SK-MEL-5 (cell line): ENCODE measurements at regions not wholly inside any gene's neighbourhood (a gene's known extent, or its start where the extent isn't known, plus 50 kb on each side); places are given as distances from the start of the nearest gene placed in this dataset.
"Not testable (repeated sequence)": the region's sequence is repeated elsewhere in the genome, so short reads cannot be mapped to it uniquely, and the experiment has no call there.

ENCODE experiments used
- DNase-seq: peaks from one replicate; pipeline ENCODE4 v3.0.0-alpha.2; 2016; ENCODE audit warnings: low read depth, low spot score
- in situ Hi-C: cut with HindIII; loops from 2 replicates; pipeline ENCODE4 v1.10.0; 2016; ENCODE audit warnings: low sequenced_read_pairs, high pct_unique_total_duplicates, low pct_unique_long_range_greater_than_20kb

DNA sequence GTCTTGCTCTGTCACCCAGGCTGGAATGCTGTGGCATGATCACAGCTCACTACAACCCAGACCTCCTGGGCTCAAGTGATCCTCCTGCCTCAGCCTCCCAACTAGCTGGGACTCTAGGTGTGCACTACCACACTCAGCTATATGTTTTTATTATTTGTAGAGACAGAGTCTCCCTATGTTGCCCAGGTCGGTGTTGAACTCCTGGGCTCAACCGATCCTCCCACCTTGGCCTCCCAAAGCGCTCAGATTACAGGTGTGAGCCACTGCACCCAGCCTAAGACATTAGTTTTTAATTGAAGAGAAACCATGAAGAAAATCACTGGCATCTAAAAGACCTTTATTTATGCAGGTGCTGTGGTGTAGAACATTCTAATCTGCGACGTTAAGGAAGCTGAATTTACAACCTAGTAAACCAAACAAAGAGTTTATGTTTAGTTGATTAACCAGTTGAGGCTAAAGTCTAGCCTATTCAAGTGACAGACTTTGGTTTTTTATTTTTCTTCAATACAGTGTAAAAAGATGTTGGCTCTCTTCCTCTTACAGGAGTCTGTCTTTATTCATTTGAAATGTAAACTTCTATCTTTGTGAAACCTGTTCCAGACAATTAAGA is 52.5 kb upstream of the NBL1 start:
- DNase-seq, result no peak
- in situ Hi-C loops, result loop anchor here (25.0 kb wide), 1 partner anchor 179 kb away; no protein-coding TSS in a partner anchor

DNA sequence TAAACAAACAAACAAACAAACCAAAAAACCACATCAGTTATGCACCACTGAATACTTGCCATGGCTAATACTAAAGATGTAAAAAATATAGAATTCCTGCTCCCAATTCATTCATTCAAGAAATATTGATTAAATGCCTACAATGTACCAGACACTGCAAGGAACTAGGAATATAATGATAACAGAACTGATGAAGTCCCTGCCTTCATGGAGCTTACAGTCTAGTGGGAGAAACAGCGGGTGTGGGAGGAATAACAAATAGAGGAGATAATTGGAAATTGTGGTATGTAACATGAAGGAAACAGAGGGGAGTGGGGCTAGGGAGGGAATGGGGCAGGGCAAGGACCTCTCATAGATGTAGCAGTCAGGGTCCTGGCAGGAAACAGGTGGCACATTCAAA is 58.6 kb upstream of the NBL1 start:
- no peak for DNase-seq
- in situ Hi-C loops, result loop anchor here (25.0 kb wide), 1 partner anchor 173 kb away; no protein-coding TSS in a partner anchor

DNA sequence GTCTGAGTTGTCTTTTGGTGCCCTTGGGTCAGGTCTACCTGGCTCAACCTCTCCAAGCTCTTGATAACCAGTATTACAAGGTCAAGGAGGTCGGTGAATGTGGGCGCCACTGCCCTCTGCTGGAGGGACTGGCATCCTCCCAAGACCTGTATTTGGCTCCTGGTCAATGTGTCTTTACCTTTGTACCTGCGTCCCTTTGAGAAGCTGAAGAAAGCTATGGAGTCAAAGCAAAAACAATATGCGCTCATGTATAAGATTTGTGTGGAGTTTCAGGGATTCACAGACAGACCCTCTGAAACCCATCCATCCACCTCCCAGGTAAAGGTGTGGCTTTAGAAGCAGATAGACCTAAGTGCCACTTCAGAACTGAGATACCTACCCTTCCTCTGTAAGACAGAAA is 61.8 kb upstream of the NBL1 start:
- in situ Hi-C loops, result loop anchor here (25.0 kb wide), 1 partner anchor 170 kb away; no protein-coding TSS in a partner anchor
- peak; percentile 68 for DNase-seq

DNA sequence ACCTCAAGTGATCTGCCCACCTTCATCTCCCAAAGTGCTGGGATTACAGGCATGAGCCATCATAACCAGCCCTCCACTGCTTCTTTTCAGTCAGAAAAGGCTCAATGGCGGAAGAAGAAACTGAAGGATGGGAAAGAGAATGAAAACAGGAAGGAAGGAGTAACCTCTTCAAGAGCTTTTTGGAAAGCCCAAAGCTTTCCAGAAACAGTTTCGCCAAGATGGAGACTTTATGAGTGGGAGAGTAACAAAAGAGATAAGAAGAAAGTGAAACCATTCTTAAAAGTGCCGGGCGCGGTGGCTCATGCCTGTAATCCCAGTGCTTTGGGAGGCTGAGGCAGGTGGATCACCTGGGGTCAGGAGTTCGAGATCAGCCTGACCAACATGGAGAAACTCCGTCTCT is 62.7 kb upstream of the NBL1 start:
- in situ Hi-C loops, result loop anchor here (25.0 kb wide), 1 partner anchor 169 kb away; no protein-coding TSS in a partner anchor
- DNase-seq, result no peak

DNA sequence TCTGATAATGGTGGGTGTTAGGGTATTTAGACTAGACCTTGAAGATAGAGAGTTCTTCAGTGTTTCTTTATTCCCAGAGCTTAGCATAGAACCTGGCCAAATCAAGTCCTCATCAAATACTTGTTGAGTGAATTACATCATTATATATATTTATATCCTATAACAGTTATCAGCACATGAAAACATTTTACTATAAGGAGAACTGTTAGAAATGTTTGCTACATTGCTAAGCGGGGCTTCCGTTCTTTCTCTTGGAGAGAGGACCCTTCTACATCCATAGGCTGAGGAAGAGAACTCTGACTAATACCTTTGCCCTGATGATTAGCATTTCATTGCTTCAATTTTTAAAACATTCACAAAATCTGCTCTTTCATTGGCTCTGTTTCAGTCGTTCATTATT is 66.5 kb upstream of the NBL1 start:
- in situ Hi-C loops, result loop anchor here (25.0 kb wide), 1 partner anchor 165 kb away; no protein-coding TSS in a partner anchor

DNA sequence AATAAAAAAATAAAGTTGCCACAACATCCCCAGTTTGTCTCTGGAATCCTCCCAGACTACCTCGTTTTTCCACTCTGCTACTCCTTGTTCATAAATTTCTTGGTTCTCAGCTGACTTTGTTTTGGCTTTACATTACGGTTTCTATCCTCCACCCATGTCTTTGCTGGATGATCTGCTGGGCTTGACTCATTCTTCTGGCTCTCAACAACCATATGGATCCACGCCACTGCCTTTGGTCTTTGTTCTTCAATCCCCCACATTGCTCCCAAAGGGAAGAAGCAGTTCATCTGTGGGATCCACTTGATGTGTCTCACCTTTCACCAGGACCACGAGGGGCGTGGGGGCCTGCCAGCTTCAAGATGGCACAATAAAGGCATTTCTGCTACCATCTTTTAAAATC is 67.1 kb upstream of the NBL1 start:
- no peak for DNase-seq
- in situ Hi-C loops, result loop anchor here (25.0 kb wide), 1 partner anchor 165 kb away; no protein-coding TSS in a partner anchor

More for the DNA sequence above, 66.5 kb upstream of the NBL1 start:
- DNase-seq, result no peak

DNA sequence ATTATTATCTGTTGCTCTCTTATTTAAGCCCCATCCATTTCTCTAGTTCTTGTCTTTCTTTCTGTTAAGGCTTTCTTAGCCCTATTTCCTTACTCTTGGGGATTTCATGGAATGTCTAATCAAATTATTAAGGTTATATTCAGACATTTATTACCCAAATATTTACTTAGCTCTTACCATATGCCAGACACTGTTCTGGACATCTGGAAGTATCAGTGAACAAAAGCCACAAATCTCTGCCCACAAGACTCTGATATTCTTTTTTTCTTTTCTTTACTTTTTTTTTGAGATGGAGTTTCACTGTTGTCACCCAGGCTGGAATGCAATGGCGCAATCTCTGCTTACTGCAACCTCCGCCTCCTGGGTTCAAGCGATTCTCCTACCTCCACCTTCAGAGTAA is 74.3 kb upstream of the NBL1 start:
- in situ Hi-C loops, result no loop called here

DNA sequence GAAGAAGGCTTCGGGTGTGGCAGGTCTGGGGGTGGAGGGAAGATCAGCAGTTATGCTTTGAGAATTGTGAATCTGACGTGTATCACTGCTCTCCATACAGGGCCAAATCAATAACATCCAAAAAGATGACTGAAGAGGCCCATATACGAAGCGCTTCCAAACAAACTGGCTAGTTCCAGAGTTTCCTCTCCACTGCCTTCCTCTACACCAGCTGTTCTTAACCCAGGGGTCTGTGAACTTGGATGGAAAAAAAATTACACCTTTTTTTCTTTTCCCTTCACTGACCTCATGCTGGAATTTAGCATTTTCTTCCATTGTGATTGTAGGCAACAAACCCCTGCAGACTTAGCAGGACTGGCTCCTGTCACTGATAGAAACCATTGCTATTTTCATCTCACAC is 77.1 kb upstream of the NBL1 start:
- no peak for DNase-seq
- in situ Hi-C loops, result no loop called here

More for the DNA sequence above, 74.3 kb upstream of the NBL1 start:
- DNase-seq, result no peak

DNA sequence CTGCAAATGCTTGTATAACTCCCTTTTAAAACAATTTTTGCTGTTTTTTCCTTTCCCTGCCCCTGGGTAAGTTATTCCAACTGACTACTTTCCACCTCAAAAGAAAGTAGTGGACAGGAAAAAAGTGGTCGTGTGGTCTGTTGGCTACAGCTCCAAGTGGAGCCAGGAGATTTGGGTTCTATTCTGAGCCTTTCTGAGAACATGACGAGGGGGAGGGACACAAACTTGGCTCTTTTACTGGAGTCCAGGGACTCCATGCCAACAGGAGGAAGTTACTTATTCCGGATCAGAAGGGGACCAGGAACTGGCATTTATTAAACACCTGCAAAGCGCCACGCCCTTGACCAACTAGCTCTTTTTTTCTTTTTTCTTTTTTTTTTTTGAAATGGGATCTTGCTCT is 79.0 kb upstream of the CAPZB start:
- DNase-seq, result no peak
- in situ Hi-C loops, result no loop called here

DNA sequence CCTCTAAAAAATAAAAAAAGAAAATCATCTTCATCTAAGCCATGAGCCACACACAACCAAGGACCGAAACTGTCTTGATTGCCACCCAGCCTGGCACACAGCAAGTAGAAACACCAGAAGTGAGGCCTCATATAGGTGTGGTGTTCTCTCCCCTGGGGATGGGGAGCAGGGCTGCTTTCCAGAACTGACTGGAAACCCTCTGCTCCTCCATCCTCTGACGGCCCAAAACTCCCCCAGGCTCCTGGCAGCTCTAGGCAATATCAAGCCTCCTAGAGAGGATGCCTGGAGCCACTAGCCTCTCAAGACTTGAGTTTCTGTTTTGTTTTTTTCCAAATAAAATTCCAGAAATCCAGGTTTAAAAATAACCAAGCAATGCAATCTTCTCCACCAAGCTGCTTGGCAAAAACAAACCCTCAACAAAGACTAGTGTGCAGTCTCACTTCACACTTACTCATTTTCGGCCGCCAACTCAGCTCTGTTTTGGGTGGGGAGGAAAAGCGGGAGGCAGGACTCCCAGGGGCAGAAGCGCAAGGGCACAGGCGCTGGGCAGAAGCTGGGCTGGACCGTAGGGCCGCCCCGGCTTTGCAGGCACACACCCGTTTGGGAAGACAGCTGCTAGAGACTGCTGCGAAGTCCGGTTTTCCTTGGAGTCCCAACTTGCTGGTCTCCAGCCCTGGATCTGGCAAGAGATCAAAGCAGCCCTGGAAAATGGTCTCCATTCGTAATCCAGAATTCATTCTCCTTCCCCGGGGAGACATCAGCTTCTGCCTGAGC is 78.2 kb upstream of the CAPZB start:
- no peak for DNase-seq
- in situ Hi-C loops, result no loop called here

DNA sequence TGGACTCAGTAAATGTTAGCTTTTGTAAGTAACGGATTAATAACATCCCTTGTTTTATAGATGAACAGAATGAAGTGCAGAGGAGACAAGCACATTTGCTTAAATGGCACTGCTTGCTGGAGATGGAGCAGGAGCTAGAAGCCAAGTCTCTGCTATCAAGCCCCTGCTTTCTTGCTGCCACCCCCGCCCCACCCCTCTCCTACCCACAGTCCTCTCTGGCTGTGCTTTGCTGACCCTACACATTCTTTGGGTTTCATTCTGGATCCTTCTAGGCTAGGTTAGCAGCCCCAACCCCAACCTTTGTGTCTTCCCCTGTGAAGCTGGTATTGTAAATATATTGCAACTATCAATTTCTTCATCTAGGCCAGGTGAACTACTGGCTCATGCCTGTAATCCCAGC is 77.5 kb upstream of the CAPZB start:
- in situ Hi-C loops, result no loop called here
- DNase-seq, result no peak

DNA sequence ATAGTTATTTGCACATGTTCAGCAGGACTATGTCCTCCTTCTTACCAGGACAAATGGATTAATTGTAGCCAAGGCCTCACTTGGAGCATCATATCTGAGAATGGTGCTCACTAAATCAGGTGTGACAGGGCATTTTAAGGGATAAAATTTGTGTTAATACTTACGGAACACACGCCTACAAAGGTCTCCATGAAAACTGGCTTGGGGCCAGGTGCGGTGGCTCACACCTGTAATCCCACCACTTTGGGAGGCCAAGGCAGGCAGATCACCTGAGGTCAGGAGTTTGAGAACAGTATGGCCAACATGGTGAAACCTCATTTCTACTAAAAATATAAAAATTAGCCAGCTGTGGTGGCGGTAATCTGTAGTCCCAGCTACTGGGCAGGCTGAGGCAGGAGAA is 75.1 kb upstream of the CAPZB start:
- in situ Hi-C loops, result no loop called here
- no peak for DNase-seq

DNA sequence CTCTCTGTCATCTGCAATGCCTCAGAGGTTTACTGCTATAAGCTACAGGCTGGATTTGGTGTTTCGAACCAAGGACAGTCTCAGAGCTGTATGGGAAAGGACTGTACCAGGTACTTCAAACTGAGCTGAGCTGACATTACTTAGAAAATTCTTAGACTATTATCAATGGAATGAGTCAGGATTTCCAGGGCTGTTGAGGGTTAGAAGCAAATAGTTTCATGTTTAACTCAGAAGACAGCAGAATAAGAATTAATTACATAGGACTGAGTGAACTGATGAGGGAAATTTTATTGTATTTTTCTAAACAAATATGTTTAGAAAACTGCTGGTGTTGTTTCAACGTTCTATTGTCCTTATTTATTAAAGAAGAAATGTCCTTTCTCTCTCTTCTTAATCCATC is 74.3 kb upstream of the CAPZB start:
- in situ Hi-C loops, result no loop called here
- no peak for DNase-seq

DNA sequence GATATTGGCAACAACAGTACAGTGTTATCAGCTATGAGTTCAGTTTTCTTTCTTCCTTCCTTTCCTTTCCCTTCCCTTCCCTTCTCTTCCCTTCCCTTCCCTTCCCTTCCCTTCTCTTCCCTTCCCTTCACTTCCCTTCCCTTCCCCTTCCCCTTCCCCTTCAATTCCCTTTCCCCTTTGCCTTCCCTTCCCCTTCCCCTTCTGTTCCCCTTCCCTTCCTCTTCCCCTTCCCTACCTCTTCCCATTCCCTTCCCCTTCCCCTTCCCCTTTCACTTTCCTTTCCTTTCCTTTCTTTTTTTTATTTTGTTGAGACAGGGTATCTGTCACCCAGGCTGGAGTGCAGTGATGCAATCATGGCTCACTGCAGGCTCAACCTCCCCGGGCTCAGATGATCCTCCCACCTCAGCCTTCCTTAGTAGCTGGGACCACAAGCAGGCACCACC is 72.3 kb upstream of the CAPZB start:
- in situ Hi-C loops, result no loop called here

DNA sequence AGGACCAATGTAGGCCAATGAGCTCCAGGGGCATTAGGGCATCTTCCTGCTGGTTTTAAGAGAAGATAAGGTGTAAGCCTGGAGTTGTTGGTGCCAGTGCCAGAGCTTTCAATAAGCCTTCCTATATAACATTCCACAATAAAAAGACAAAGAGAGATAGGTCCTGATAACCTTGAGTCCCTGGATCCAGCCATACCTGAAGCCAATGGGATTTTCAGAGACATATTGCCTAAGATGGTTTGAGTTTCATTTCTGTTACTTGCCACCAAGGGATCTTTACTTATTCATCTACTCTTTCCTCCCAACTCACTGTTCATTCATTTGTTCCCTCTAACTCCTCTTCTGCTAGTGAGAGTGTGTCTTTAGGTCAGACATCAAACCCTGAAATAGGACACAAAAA is 68.8 kb upstream of the CAPZB start:
- in situ Hi-C loops, result no loop called here
- no peak for DNase-seq

More for the DNA sequence above, 72.3 kb upstream of the CAPZB start:
- DNase-seq, result no peak

DNA sequence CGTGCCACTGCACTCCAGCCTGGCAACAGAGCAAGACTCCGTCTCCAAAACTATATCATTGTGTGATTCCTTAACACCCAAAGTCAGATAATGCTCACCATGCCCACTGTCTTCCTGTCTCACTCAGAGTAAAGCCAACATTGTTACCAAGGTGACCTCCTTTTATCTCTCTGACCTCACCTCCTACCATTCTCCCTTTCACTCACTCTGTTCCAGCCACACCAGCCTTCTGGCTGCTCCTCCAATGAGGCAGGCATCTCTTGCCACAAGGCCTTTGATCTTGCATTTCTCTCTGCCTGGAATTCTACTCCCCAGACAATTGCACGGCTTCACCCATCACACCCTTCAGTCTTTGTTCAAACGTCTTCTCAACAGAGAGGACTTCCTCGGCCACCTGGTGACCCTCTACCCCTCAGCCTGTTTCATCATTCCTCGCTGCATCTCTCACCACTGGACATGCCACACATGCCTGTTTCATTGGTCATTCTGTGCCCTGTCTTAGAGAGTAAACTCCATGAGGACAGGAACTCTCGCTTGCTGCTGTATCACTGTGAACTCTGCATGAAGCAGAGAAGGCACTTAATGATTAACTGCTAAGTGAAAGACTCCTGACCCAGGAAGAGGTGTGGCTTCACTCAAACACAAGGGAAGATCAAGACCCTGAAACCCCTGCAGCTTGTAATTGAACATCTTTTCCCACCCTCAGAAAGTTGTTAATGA is 67.1 kb upstream of the CAPZB start:
- no peak for DNase-seq
- in situ Hi-C loops, result no loop called here

DNA sequence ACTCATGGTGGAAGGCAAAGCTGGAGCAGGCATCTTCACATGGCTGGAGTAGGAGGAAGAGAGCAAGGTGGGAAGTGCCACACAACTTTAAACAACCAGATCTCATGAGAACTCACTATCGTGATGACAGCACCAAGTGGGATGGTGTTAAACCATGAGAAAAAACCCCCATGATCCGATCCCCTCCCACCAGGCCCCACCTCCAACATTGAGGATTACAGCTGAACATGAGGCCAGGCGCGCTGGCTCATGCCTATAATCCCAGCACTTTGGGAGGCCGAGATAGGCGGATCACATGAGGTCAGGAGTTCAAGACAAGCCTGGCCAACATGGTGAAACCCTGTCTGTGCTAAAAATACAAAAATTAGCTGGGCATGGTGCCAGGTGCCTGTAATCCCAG is 66.5 kb upstream of the CAPZB start:
- DNase-seq, in situ Hi-C loops: not testable (repeated sequence)

DNA sequence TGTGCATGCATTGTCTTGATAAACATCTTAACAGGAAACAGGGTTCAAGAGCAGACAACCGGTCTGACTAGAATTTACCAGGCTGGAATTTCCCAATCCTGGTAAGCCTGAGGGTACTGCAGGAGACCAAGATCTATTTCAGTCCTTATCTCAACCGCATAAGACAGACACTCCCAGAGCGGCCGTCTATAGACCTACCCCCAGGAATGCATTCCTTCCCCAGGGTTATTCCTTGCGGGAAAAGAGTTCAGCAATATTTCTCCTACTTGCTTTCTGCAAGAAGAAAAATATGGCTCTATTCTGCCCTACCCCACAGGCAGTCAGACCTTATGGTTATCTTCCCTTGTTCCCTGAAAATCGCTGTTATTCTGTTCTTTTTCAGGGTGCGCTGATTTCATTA is 65.1 kb upstream of the CAPZB start:
- in situ Hi-C loops, DNase-seq: not testable (repeated sequence)
